Testis (tissue), 2 donors: ENCODE measurements at regions not wholly inside any gene's neighbourhood (a gene's known extent, or its start where the extent isn't known, plus 50 kb on each side); places are given as distances from the start of the nearest gene placed in this dataset.

Source experiments
- POLR2A ChIP-seq: fragments of 450-650 bp; IDR thresholded peaks from one replicate; pipeline ENCODE4 v1.6.1; 2017; ENCODE audit warnings: antibody characterized with exemption, mild to moderate bottlenecking, moderate library complexity
- TF ChIP-seq, protein P1 (sequence below), 3 experiments: fragments of 450-650 bp in 2 of 3; fragments of 200-600 bp in 1 of 3; sonication (generic) in 1 of 3; IDR thresholded peaks; one replicate each; pipeline ENCODE4 v1.5.1; 2016 to 2019; ENCODE audit warnings: antibody characterized with exemption in 3 of 3, mild to moderate bottlenecking in 2 of 3, moderate library complexity in 1 of 3

DNA sequence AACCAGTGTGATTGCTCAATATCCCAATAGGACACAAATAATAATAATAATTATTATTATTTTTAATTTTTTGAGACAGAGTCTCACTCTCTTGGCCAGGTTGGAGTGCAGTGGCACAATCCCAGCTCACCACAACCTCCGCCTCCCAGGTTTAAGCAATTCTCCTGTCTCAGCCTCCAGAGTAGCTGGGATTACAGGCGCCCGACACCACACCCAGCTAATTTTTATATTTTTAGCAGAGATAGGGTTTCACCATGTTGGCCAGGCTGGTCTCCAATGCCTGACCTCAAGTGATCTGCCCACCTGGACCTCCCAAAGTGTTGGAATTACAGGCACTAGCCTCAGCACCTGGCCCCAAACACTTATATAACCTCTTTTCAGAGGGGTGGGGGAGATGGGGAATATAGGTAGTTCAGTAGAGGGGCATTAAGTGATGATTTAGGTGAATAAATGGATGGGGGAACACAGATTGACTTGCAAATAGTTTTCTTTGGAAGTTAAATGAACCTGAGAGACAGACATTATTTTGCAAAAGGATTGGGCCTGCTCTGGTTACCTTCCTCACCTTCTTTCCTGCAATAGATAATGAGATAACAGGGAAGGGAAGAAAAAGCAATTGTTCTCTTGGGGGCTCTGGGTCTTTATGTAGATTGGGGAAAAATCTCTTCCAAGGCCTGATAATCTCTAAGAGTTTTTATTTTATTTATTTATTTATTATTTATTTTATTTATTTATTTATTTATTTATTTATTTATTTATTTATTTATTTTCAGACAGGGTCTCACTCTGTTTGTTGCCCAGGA lies 57.7 kb downstream of the RESF1 start:
- TF ChIP-seq POLR2A: no peak
- TF ChIP-seq, protein P1, sequence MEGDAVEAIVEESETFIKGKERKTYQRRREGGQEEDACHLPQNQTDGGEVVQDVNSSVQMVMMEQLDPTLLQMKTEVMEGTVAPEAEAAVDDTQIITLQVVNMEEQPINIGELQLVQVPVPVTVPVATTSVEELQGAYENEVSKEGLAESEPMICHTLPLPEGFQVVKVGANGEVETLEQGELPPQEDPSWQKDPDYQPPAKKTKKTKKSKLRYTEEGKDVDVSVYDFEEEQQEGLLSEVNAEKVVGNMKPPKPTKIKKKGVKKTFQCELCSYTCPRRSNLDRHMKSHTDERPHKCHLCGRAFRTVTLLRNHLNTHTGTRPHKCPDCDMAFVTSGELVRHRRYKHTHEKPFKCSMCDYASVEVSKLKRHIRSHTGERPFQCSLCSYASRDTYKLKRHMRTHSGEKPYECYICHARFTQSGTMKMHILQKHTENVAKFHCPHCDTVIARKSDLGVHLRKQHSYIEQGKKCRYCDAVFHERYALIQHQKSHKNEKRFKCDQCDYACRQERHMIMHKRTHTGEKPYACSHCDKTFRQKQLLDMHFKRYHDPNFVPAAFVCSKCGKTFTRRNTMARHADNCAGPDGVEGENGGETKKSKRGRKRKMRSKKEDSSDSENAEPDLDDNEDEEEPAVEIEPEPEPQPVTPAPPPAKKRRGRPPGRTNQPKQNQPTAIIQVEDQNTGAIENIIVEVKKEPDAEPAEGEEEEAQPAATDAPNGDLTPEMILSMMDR (IDR thresholded peaks at IDR 0.05): no peak
